HG03066 (cell line): ENCODE measurements at regions not wholly inside any gene's neighbourhood (a gene's known extent, or its start where the extent isn't known, plus 50 kb on each side); places are given as distances from the start of the nearest gene placed in this dataset.

Experiments
- ATAC-seq: cut with Tn5 transposase; IDR thresholded peaks from one replicate; pipeline ENCODE4 v1.9.1; 2021; ENCODE audit warnings: low read depth; ENCODE audit not compliant: unreplicated experiment

DNA sequence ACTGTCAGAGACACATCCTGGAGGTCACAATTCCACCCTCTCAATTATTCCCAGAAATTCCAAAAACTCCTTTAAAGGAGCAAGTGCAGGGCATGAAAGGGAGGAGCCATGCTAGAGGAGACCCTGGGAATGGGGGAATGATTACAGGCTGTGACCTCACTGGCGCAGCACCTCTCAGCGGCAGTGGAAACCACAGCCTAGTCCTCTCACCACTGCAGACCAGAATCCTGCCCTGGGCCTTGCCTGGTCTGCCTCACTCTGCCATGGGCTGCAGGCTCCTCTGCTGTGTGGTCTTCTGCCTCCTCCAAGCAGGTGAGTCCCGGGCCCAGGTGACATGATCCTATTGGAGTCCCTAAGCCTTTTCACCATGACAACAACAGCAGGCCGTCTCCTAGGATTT, 50.5 kb upstream of the PRSS58 start:
- ATAC-seq = no peak
